ENCODE measurements at regions not wholly inside any gene's neighbourhood (a gene's known extent, or its start where the extent isn't known, plus 50 kb on each side); places are given as distances from the start of the nearest gene placed in this dataset.
A peak's percentile ranks its signal among the peaks of the same experiment; 100 is the strongest.

DNA sequence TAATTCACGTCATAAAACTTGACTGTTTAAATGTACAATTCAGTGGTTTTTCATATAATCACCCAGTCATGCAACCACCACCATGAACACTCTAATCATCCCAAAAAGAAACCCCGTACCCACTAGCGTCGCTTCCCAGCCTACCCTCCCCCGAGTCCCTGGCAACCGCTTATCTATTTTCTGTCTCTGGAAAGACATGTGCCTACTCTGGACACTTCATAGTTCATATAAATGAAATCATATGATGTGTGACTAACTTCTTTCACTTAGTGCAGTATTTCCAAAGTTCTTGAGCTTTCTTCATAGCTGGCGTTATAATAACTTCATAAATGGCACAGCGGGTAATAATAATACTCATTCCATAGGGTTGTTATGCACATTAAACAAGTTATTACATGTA, 215.2 kb downstream of the MYLK4 start:
- TF ChIP-seq, protein P1, sequence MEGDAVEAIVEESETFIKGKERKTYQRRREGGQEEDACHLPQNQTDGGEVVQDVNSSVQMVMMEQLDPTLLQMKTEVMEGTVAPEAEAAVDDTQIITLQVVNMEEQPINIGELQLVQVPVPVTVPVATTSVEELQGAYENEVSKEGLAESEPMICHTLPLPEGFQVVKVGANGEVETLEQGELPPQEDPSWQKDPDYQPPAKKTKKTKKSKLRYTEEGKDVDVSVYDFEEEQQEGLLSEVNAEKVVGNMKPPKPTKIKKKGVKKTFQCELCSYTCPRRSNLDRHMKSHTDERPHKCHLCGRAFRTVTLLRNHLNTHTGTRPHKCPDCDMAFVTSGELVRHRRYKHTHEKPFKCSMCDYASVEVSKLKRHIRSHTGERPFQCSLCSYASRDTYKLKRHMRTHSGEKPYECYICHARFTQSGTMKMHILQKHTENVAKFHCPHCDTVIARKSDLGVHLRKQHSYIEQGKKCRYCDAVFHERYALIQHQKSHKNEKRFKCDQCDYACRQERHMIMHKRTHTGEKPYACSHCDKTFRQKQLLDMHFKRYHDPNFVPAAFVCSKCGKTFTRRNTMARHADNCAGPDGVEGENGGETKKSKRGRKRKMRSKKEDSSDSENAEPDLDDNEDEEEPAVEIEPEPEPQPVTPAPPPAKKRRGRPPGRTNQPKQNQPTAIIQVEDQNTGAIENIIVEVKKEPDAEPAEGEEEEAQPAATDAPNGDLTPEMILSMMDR (IDR thresholded peaks at IDR 0.05): no peak
- ATAC-seq (no peak), DNase-seq (no peak)
- POLR2A ChIA-PET: no interaction called here
- CTCF ChIA-PET: no interaction called here
- Mint-ChIP-seq H3K27me3 (peaks cover 42% of the 10 kb centered on the region), H3K36me3 (ENCODE audit: low read depth) (no peaks in the 10 kb centered on the region), H3K4me1 (ENCODE audit: low read depth) (no peaks in the 10 kb centered on the region), H3K4me3 (no peak overlapping the region), H3K9me3 (no peaks in the 10 kb centered on the region), H3K27ac (no peak overlapping the region)
- intact Hi-C loops (cut with micrococcal nuclease): no loop called here

DNA sequence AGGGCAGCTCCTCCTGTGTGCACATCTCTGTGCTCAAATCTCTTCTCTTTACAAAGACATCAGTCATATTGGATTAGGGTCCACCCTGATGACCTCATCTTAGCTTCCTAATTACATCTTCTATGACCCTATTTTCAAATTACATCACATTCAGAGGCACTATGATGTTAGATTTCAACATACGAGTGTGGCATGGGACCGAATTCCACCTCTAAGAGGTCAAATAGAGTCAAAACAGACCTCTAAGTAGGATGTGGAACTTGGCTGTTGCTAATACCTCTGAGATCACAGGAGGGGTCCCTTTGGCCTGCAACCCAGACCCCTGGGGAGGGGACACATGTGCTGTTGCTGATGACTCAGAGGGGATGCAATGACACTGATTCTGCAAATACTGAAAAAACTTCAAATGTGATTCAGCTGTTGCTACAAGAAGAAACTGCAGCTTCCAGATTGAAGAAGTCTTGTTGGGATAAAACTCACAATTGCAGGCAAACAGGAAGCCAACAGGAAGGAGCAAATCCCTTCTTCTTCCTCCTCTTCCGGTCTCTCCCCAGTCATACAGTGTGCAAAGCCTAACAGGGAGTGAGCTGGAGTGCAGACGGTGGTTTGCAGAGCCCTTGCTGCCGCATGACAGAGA, 216.2 kb downstream of the MYLK4 start:
- Mint-ChIP-seq H3K27ac (no peak overlapping the region), H3K4me1 (ENCODE audit: low read depth) (no peaks in the 10 kb centered on the region), H3K9me3 (no peaks in the 10 kb centered on the region), H3K27me3 (peaks cover 40% of the 10 kb centered on the region), H3K4me3 (no peak overlapping the region), H3K36me3 (ENCODE audit: low read depth) (no peaks in the 10 kb centered on the region)
- TF ChIP-seq, protein P1 (IDR thresholded peaks at IDR 0.05): no peak
- DNase-seq: no peak
- ChIA-PET POLR2A (no interaction called here), CTCF (interaction anchor here (1.0 to 1.1 kb wide), 2 partner anchors 12 to 100 kb away, joined by 3 read pairs; no protein-coding TSS in a partner anchor)
- ATAC-seq: no peak
- intact Hi-C loops (cut with micrococcal nuclease): no loop called here

DNA sequence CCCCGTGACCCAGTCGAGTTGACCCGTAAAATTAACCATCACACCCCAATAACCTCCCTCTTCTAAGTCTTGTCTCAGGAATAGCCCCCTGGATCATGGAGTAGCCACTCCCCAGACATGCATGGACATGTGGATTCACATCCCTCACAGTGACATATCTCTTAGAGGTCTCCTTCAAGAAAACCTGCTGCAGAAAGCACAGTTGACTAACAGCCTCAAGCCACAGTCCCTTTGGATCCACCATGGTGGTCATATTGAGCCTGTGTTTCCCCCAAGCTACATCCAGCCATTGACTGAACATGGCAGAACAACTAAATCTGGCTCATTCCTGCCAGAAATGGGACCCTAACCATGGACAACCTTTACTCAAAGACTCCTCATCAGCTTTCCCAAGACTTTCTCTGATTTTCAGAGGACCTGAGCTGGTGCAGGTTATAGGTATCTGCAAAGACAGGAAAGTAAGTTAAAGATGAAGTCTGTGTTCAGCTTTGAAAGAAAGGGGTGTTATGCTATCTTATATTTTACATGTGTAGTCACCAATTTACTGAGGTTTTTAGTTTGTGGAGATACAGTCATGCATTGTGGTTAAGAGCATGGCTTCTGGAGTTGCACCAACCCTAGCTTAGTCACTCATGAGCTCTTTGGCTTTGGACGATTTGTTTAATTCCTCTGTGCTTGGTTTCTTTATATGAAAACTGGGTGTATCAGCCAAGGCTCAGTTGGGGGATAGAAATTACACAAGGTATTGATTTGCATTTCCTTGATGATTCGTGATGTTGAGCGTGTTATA, 219.1 kb downstream of the MYLK4 start:
- Mint-ChIP-seq H3K4me3 (no peak overlapping the region), H3K27me3 (peaks cover 32% of the 10 kb centered on the region), H3K27ac (no peak overlapping the region), H3K36me3 (ENCODE audit: low read depth) (no peaks in the 10 kb centered on the region), H3K4me1 (ENCODE audit: low read depth) (no peaks in the 10 kb centered on the region), H3K9me3 (no peaks in the 10 kb centered on the region)
- ChIA-PET POLR2A (no interaction called here), CTCF (no interaction called here)
- DNase-seq (no peak), ATAC-seq (peak; percentile 30)
- TF ChIP-seq, protein P1 (IDR thresholded peaks at IDR 0.05): no peak
- intact Hi-C loops (cut with micrococcal nuclease): no loop called here

DNA sequence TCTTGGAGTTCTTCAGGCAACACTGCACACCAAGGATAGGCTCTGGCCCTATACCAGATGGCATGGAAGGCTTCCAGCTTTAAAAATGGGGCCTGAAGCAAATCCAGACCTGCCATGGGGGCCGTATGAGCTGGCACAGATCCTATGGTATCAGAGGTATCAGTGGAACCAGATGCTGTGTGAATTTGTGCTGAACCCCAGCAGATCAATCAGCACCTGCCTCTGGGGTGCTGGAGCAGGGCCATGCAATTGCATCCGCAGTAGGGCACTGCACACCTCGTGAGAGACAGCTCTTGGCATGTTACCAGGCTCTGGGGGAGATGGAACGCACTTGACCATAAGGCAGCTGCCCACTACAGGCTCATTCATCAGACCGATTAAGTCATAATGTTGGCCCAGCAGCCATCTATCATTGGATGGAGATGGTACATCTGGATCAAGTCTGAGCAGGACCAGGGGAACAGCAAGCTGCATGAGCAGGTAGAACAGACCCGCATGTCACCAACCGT, 221.5 kb downstream of the MYLK4 start:
- CTCF ChIA-PET: no interaction called here
- Mint-ChIP-seq H3K4me3 (no peak overlapping the region), H3K4me1 (ENCODE audit: low read depth) (no peaks in the 10 kb centered on the region), H3K27ac (no peak overlapping the region), H3K27me3 (peaks cover 25% of the 10 kb centered on the region), H3K36me3 (ENCODE audit: low read depth) (peaks cover 1% of the 10 kb centered on the region), H3K9me3 (peaks cover 6% of the 10 kb centered on the region)
- POLR2A ChIA-PET: no interaction called here
- no peak for DNase-seq
- ATAC-seq: no peak
- intact Hi-C loops (cut with micrococcal nuclease): no loop called here
- TF ChIP-seq, protein P1 (IDR thresholded peaks at IDR 0.05): no peak

DNA sequence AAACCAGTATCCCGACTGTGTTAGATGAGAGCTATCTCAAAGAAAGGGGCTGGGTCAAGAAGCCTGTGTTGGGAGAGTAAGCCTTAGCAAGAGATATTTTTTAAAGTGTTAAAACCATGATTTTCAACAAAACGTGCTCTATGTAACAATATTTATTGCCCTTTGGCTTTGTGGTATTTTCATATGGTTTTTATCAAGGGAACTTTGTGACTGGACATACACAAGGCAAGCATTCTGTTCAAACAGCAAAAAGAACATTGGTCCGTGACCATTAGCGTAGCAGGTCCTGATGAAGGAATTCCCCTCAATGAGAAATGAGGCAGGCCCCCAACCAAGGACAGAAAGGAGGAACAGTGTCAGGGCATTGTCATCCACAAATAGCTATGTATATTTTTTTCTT, 222.6 kb downstream of the MYLK4 start:
- ATAC-seq: no peak
- no peak for DNase-seq
- TF ChIP-seq, protein P1 (IDR thresholded peaks at IDR 0.05): no peak
- POLR2A ChIA-PET: no interaction called here
- Mint-ChIP-seq H3K4me3 (no peak overlapping the region), H3K27me3 (peaks cover 30% of the 10 kb centered on the region), H3K4me1 (ENCODE audit: low read depth) (no peaks in the 10 kb centered on the region), H3K9me3 (peaks cover 11% of the 10 kb centered on the region), H3K27ac (no peak overlapping the region), H3K36me3 (ENCODE audit: low read depth) (peaks cover 3% of the 10 kb centered on the region)
- CTCF ChIA-PET: interaction anchor here (0.7 to 0.8 kb wide), 2 partner anchors 79 to 106 kb away, joined by 3 read pairs; no protein-coding TSS in a partner anchor
- intact Hi-C loops (cut with micrococcal nuclease): no loop called here

All from activated CD8-positive, alpha-beta T cell treated with anti-CD3 and anti-CD28 coated beads for 36 hours (primary cell).